H1 (cell line): ENCODE measurements at regions not wholly inside any gene's neighbourhood (a gene's known extent, or its start where the extent isn't known, plus 50 kb on each side); places are given as distances from the start of the nearest gene placed in this dataset.

Experiments
- CTCF ChIA-PET: fragments of 300-600 bp; sonication (Branson Sonifier 250); formaldehyde crosslinking; loops from one replicate; lab custom pipeline; 2021; ENCODE audit not compliant: partially characterized antibody; lab: Charles Lee
- POLR2A ChIA-PET: fragments of 300-600 bp; sonication (Branson Sonifier 250); formaldehyde crosslinking; loops from one replicate; lab custom pipeline; 2021; ENCODE audit warnings: inconsistent platforms; ENCODE audit not compliant: partially characterized antibody; lab: Charles Lee
- DNase-seq, 2 experiments: peaks; one replicate each; pipeline versions ENCODE4 v3.0.0 to v3.0.0-alpha.2; 2010 to 2022; ENCODE audit warnings: low spot score in 2 of 2, low read depth in 1 of 2, mixed read lengths in 1 of 2
- FAIRE-seq: peaks from 2 replicates; lab custom pipeline; 2011; peaks lifted over from hg19 to GRCh38; lab: Jason Lieb, UNC
- H2AFZ ChIP-seq: 2 replicates; pipeline ENCODE4 v1.8.1; 2012; ENCODE audit warnings: low read length, inconsistent platforms
- H2AK5ac ChIP-seq: 2 replicates; pipeline ENCODE4 v1.6.1; 2013; ENCODE audit warnings: low read depth, low read length
- H2BK120ac ChIP-seq: replicated peaks from 2 replicates; pipeline ENCODE3; 2013; ENCODE audit warnings: low read depth, low read length, inconsistent platforms
- H2BK12ac ChIP-seq: 2 replicates; pipeline ENCODE4 v1.6.1; 2013; ENCODE audit warnings: low read depth, low read length
- H2BK15ac ChIP-seq: 2 replicates; pipeline ENCODE4 v1.6.1; 2013; ENCODE audit warnings: low read length
- H2BK20ac ChIP-seq: 2 replicates; pipeline ENCODE4 v1.6.1; 2013; ENCODE audit warnings: low read length
- H2BK5ac ChIP-seq: 2 replicates; pipeline ENCODE4 v1.6.1; 2013; ENCODE audit warnings: low read depth, low read length
- H3K14ac ChIP-seq: 2 replicates; pipeline ENCODE4 v1.6.1; 2013; ENCODE audit warnings: inconsistent platforms; ENCODE audit not compliant: insufficient read length
- H3K18ac ChIP-seq: 2 replicates; pipeline ENCODE4 v1.6.1; 2013; ENCODE audit warnings: low read length; ENCODE audit errors: extremely low read depth
- H3K23ac ChIP-seq: 2 replicates; pipeline ENCODE4 v1.6.1; 2013; ENCODE audit warnings: inconsistent platforms; ENCODE audit not compliant: insufficient read length
- H3K23me2 ChIP-seq: 2 replicates; pipeline ENCODE4 v1.6.1; 2013; ENCODE audit warnings: low read depth, low read length
- H3K27ac ChIP-seq: 2 replicates; pipeline ENCODE4 v1.6.1; 2011; ENCODE audit warnings: low read depth, low read length, inconsistent platforms
- H3K27me3 ChIP-seq, 4 experiments: replicated peaks in 1 of 4; 1 replicate in 1 of 4; 2 replicates in 3 of 4; pipeline versions ENCODE4 v1.6.1 to v1.8.1; 2011 to 2013; ENCODE audit warnings: low read length in 3 of 4, mild to moderate bottlenecking in 3 of 4, inconsistent platforms in 2 of 4, mixed read lengths in 2 of 4, moderate library complexity in 1 of 4; ENCODE audit not compliant: control insufficient read depth in 3 of 4, insufficient read depth in 3 of 4; ENCODE audit errors: extremely low read depth in 1 of 4
- H3K36me3 ChIP-seq, 4 experiments: 2 replicates each; pipeline versions ENCODE4 v1.6.1 to v1.8.1; 2011 to 2013; ENCODE audit warnings: mild to moderate bottlenecking in 4 of 4, low read length in 3 of 4, moderate library complexity in 2 of 4, control low read depth in 1 of 4, inconsistent platforms in 1 of 4; ENCODE audit not compliant: insufficient read depth in 4 of 4, control insufficient read depth in 2 of 4
- H3K4ac ChIP-seq: replicated peaks from 2 replicates; pipeline ENCODE3; 2013; ENCODE audit warnings: low read length, low read depth, mixed read lengths, inconsistent platforms; ENCODE audit not compliant: insufficient read length
- H3K4me1 ChIP-seq, 4 experiments: replicated peaks in 1 of 4; 1 replicate in 1 of 4; 2 replicates in 3 of 4; pipeline versions ENCODE4 v1.6.1 to v1.8.1; 2011 to 2013; ENCODE audit warnings: low read length in 3 of 4, inconsistent platforms in 2 of 4, mixed read lengths in 1 of 4; ENCODE audit not compliant: insufficient read depth in 4 of 4, control insufficient read depth in 3 of 4
- H3K4me2 ChIP-seq, 2 experiments: 2 replicates each; pipeline versions ENCODE4 v1.6.1 to v1.8.1; 2011 to 2013; ENCODE audit warnings: low read depth in 2 of 2, low read length in 2 of 2, control low read depth in 1 of 2, inconsistent platforms in 1 of 2, mild to moderate bottlenecking in 1 of 2; ENCODE audit not compliant: insufficient read depth in 1 of 2
- H3K4me3 ChIP-seq, 4 experiments: fragments of 200-600, 300-600 bp in 1 of 4; sonication (generic), shearing (Covaris generic), sonication (Bioruptor Twin) in 1 of 4; 2 replicates each; pipeline versions ENCODE4 v1.5.1 to v1.8.1; 2011 to 2016; ENCODE audit warnings: low read length in 4 of 4, low read depth in 3 of 4, control low read depth in 2 of 4, inconsistent platforms in 2 of 4, mild to moderate bottlenecking in 2 of 4, mixed read lengths in 1 of 4, moderate library complexity in 1 of 4; ENCODE audit not compliant: insufficient read depth in 2 of 4; ENCODE audit errors: extremely low read depth in 1 of 4
- H3K56ac ChIP-seq: replicated peaks from 2 replicates; pipeline ENCODE3; 2013; ENCODE audit warnings: low read depth, mild to moderate bottlenecking, mixed read lengths, low read length, inconsistent platforms; ENCODE audit not compliant: insufficient read length
- H3K79me1 ChIP-seq: 2 replicates; pipeline ENCODE4 v1.6.1; 2013; ENCODE audit warnings: low read depth, low read length, control low read depth
- H3K79me2 ChIP-seq, 2 experiments: 2 replicates each; pipeline versions ENCODE4 v1.6.1 to v1.8.1; 2012 to 2013; ENCODE audit warnings: low read length in 2 of 2, mild to moderate bottlenecking in 2 of 2, inconsistent platforms in 1 of 2; ENCODE audit not compliant: insufficient read depth in 2 of 2, control insufficient read depth in 1 of 2
- H3K9ac ChIP-seq, 4 experiments: replicated peaks in 1 of 4; 1 replicate in 1 of 4; 2 replicates in 3 of 4; pipeline versions ENCODE4 v1.6.1 to v1.8.1; 2011 to 2013; ENCODE audit warnings: low read depth in 3 of 4, low read length in 3 of 4, control low read depth in 2 of 4, mild to moderate bottlenecking in 2 of 4, moderate library complexity in 2 of 4, inconsistent platforms in 1 of 4; ENCODE audit errors: extremely low read depth in 1 of 4
- H3K9me3 ChIP-seq, 2 experiments: 2 replicates each; pipeline versions ENCODE4 v1.6.1 to v1.8.1; 2012 to 2013; ENCODE audit warnings: mild to moderate bottlenecking in 2 of 2, moderate library complexity in 2 of 2, control low read depth in 1 of 2, inconsistent platforms in 1 of 2, low read depth in 1 of 2, low read length in 1 of 2, mixed read lengths in 1 of 2; ENCODE audit not compliant: insufficient read depth in 2 of 2
- H4K20me1 ChIP-seq, 2 experiments: replicated peaks in 1 of 2; 2 replicates each; pipeline versions ENCODE3 to v1.8.1; 2011 to 2013; ENCODE audit warnings: inconsistent platforms in 2 of 2, low read length in 2 of 2, mild to moderate bottlenecking in 1 of 2; ENCODE audit not compliant: insufficient read depth in 2 of 2, control insufficient read depth in 1 of 2
- H4K5ac ChIP-seq: 2 replicates; pipeline ENCODE4 v1.6.1; 2013; ENCODE audit warnings: low read length, low read depth, mixed read lengths, inconsistent platforms; ENCODE audit not compliant: insufficient read length
- H4K8ac ChIP-seq: 2 replicates; pipeline ENCODE4 v1.8.0; 2013; ENCODE audit warnings: mild to moderate bottlenecking, moderate library complexity, low read length, inconsistent platforms; ENCODE audit not compliant: insufficient read depth; ENCODE audit errors: extremely low read depth
- H4K91ac ChIP-seq: replicated peaks from 2 replicates; pipeline ENCODE3; 2013; ENCODE audit warnings: low read length, mixed read lengths, inconsistent platforms; ENCODE audit not compliant: insufficient read length
- BCL11A ChIP-seq, 2 experiments: IDR thresholded peaks; one replicate each; pipeline ENCODE4 v1.6.1; 2011; ENCODE audit warnings: low read depth in 2 of 2, low read length in 2 of 2, mild to moderate bottlenecking in 2 of 2
- CREB1 ChIP-seq: IDR thresholded peaks from 2 replicates; pipeline ENCODE4 v1.6.1; 2012; ENCODE audit warnings: inconsistent platforms
- EP300 ChIP-seq, 2 experiments: IDR thresholded peaks; 1 replicate in 1 of 2; 2 replicates in 1 of 2; pipeline ENCODE4 v1.6.1; 2011 to 2012; ENCODE audit warnings: low read depth in 2 of 2, low read length in 2 of 2, mild to moderate bottlenecking in 2 of 2, borderline replicate concordance in 1 of 2, inconsistent platforms in 1 of 2, moderate library complexity in 1 of 2
- GTF2F1 ChIP-seq: IDR thresholded peaks from 2 replicates; pipeline ENCODE4 v1.6.1; 2012; ENCODE audit warnings: low read depth, low read length, improper control_type of control experiment, borderline replicate concordance
- JUN ChIP-seq: IDR thresholded peaks from 2 replicates; pipeline ENCODE4 v1.6.1; 2011; ENCODE audit warnings: low read depth, mild to moderate bottlenecking, improper control_type of control experiment, low read length
- KDM4A ChIP-seq: IDR thresholded peaks from one replicate; pipeline ENCODE4 v1.7.1; 2012; ENCODE audit warnings: low read depth, mild to moderate bottlenecking, moderate library complexity, low read length, inconsistent platforms; ENCODE audit not compliant: severe bottlenecking
- MAFK ChIP-seq: IDR thresholded peaks from 2 replicates; pipeline ENCODE4 v1.6.1; 2012; ENCODE audit warnings: low read depth, mild to moderate bottlenecking, improper control_type of control experiment, low read length
- SIN3A ChIP-seq, 2 experiments: IDR thresholded peaks in 1 of 2; conservative IDR thresholded peaks in 1 of 2; 2 replicates each; pipeline ENCODE4 v1.6.1; 2011 to 2012; ENCODE audit warnings: low read length in 2 of 2, improper control_type of control experiment in 1 of 2, low read depth in 1 of 2, mild to moderate bottlenecking in 1 of 2
- SIRT6 ChIP-seq: IDR thresholded peaks from one replicate; pipeline ENCODE4 v1.7.1; 2012; ENCODE audit warnings: low read length, inconsistent platforms
- SP1 ChIP-seq: IDR thresholded peaks from 2 replicates; pipeline ENCODE4 v1.6.1; 2011; ENCODE audit warnings: low read depth, low read length
- SP2 ChIP-seq: IDR thresholded peaks from 2 replicates; pipeline ENCODE4 v1.6.1; 2012; ENCODE audit warnings: mild to moderate bottlenecking, low read length, inconsistent platforms
- TAF1 ChIP-seq: IDR thresholded peaks from 2 replicates; pipeline ENCODE4 v1.6.1; 2011; ENCODE audit warnings: mild to moderate bottlenecking, low read depth, low read length
- YY1 ChIP-seq: IDR thresholded peaks from 2 replicates; pipeline ENCODE4 v1.6.1; 2011; ENCODE audit warnings: low read depth, mild to moderate bottlenecking, low read length
- ZNF274 ChIP-seq: IDR thresholded peaks from 2 replicates; pipeline ENCODE4 v1.7.0; 2012; ENCODE audit warnings: low read length, borderline replicate concordance; ENCODE audit errors: extremely low read depth
- WGBS, 2 experiments: shearing (Covaris generic) in 1 of 2; methylation state at CpG; one replicate each; pipeline versions ENCODE4 v1.1.6 to v1.1.7; 2013 to 2015; ENCODE audit warnings: low lambda C conversion rate in 2 of 2, mixed read lengths in 2 of 2, inconsistent platforms in 1 of 2, low coverage in 1 of 2, missing lambda C conversion rate in 1 of 2; ENCODE audit not compliant: insufficient replicate concordance in 2 of 2, insufficient coverage in 1 of 2, insufficient read length in 1 of 2; ENCODE audit errors: extremely low coverage in 1 of 2, missing lambda C conversion rate in 1 of 2; 5-methylcytosine and 5-hydroxymethylcytosine counted together
- TF ChIP-seq, protein P1 (sequence below): IDR thresholded peaks from 2 replicates; pipeline ENCODE4 v1.6.1; 2012; ENCODE audit warnings: low read length, inconsistent platforms

- H3K14ac ChIP-seq, result no peak overlapping the region
- H3K4me2 ChIP-seq, result no peak overlapping the region
- H2BK20ac ChIP-seq, result no peak overlapping the region
- no peaks in the 10 kb centered on the region for H3K36me3 ChIP-seq
- H3K79me2 ChIP-seq, result no peaks in the 10 kb centered on the region
- H2AK5ac ChIP-seq, result no peak overlapping the region
- no peak overlapping the region for H2BK120ac ChIP-seq
- FAIRE-seq, result no peak
- H3K4ac ChIP-seq, result no peak overlapping the region
- H4K8ac ChIP-seq, result no peak overlapping the region
- H3K4me1 ChIP-seq, result no peaks in the 10 kb centered on the region
- no peak overlapping the region for H2BK5ac ChIP-seq
- no peaks in the 10 kb centered on the region; the same call in 1 of the 2 replicates for H3K23me2 ChIP-seq
- H3K4me3 ChIP-seq, result no peak overlapping the region
- WGBS, 2 experiments, result 78% methylated on average over 1 of the region's 1 CpG; no CpG with 5 or more reads in 1 of the 2 experiments
- no peak overlapping the region for H2BK15ac ChIP-seq
- ChIA-PET CTCF (no interaction called here), POLR2A (no interaction called here)
- no peaks in the 10 kb centered on the region for H3K79me1 ChIP-seq
- no peak overlapping the region for H3K18ac ChIP-seq
- H3K9ac ChIP-seq, result no peak overlapping the region
- no peak overlapping the region for H3K23ac ChIP-seq
- H3K56ac ChIP-seq, result no peak overlapping the region
- H2AFZ ChIP-seq, result no peak overlapping the region
- no peak overlapping the region for H3K27ac ChIP-seq
- no peaks in the 10 kb centered on the region for H4K20me1 ChIP-seq
- no peaks in the 10 kb centered on the region for H3K9me3 ChIP-seq
- H3K27me3 ChIP-seq, result no peaks in the 10 kb centered on the region
- no peak overlapping the region for H4K5ac ChIP-seq
- H2BK12ac ChIP-seq, result no peak overlapping the region
- no peak overlapping the region for H4K91ac ChIP-seq
- no peak for DNase-seq
- TF ChIP-seq KDM4A (no peak), ZNF274 (no peak), EP300 (IDR thresholded peaks at IDR 0.05; ENCODE audit: borderline replicate concordance in 1 of 2, low read depth in 2 of 2, low read length in 2 of 2) (no peak), MAFK (no peak), SIRT6 (no peak), TAF1 (no peak), CREB1 (no peak), GTF2F1 (no peak), SP2 (no peak), JUN (no peak), YY1 (no peak), BCL11A (IDR thresholded peaks at IDR 0.05; ENCODE audit: low read depth in 2 of 2, low read length in 2 of 2) (no peak), SP1 (no peak), SIN3A (conservative IDR thresholded peaks at IDR 0.05 in 1 of 2, IDR thresholded peaks at IDR 0.05 in 1 of 2; ENCODE audit: low read depth in 1 of 2, low read length in 2 of 2) (no peak)
- TF ChIP-seq, protein P1, sequence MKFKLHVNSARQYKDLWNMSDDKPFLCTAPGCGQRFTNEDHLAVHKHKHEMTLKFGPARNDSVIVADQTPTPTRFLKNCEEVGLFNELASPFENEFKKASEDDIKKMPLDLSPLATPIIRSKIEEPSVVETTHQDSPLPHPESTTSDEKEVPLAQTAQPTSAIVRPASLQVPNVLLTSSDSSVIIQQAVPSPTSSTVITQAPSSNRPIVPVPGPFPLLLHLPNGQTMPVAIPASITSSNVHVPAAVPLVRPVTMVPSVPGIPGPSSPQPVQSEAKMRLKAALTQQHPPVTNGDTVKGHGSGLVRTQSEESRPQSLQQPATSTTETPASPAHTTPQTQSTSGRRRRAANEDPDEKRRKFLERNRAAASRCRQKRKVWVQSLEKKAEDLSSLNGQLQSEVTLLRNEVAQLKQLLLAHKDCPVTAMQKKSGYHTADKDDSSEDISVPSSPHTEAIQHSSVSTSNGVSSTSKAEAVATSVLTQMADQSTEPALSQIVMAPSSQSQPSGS, result no peak
Observed at GRCh38 chr5:68438876-68439275, 223.3 kb downstream of the PIK3R1 start.
